COLO829 (cell line): ENCODE measurements at regions not wholly inside any gene's neighbourhood (a gene's known extent, or its start where the extent isn't known, plus 50 kb on each side); places are given as distances from the start of the nearest gene placed in this dataset.
"Not testable (repeated sequence)": the region's sequence is repeated elsewhere in the genome, so short reads cannot be mapped to it uniquely, and the experiment has no call there.

Experiments used
- DNase-seq: peaks from one replicate; pipeline ENCODE4 v3.0.0; 2012; ENCODE audit warnings: low spot score

GRCh38 chr5:142405814-142406395 lies 81.1 kb upstream of the SPRY4 start:
- no peak for DNase-seq

- DNase-seq, result no peak
Observed at GRCh38 chr5:142405023-142405422, 80.2 kb upstream of the SPRY4 start.

GRCh38 chr5:142404046-142404477 lies 79.2 kb upstream of the SPRY4 start:
- no peak for DNase-seq

- DNase-seq, result no peak
Observed at GRCh38 chr5:142403583-142403982, 78.8 kb upstream of the SPRY4 start.

- DNase-seq, result no peak
Observed at GRCh38 chr5:142402752-142403318, 78.0 kb upstream of the SPRY4 start.

GRCh38 chr5:142400415-142400814 lies 75.6 kb upstream of the SPRY4 start:
- no peak for DNase-seq

GRCh38 chr5:142399891-142400290 lies 75.1 kb upstream of the SPRY4 start:
- DNase-seq, result no peak

- no peak for DNase-seq
Observed at GRCh38 chr5:142398730-142399055, 73.9 kb upstream of the SPRY4 start.

GRCh38 chr5:142398011-142398729 lies 73.3 kb upstream of the SPRY4 start:
- not testable (repeated sequence) for DNase-seq

- no peak for DNase-seq
Observed at GRCh38 chr5:142397178-142397577, 72.4 kb upstream of the SPRY4 start.

- no peak for DNase-seq
Observed at GRCh38 chr5:142396436-142397038, 71.7 kb upstream of the SPRY4 start.

GRCh38 chr5:142395334-142395733 lies 70.5 kb upstream of the SPRY4 start:
- DNase-seq, result no peak

GRCh38 chr5:142391058-142391845 lies 66.4 kb upstream of the SPRY4 start:
- DNase-seq, result no peak

GRCh38 chr5:142390334-142390733 lies 65.5 kb upstream of the SPRY4 start:
- DNase-seq, result no peak

GRCh38 chr5:142388696-142389095 lies 63.9 kb upstream of the SPRY4 start:
- no peak for DNase-seq

- DNase-seq, result no peak
Observed at GRCh38 chr5:142387024-142387682, 62.3 kb upstream of the SPRY4 start.

- DNase-seq, result no peak
Observed at GRCh38 chr5:142386137-142387023, 61.6 kb upstream of the SPRY4 start.

- DNase-seq, result no peak
Observed at GRCh38 chr5:142385194-142385593, 60.4 kb upstream of the SPRY4 start.

GRCh38 chr5:142384014-142384413 lies 59.2 kb upstream of the SPRY4 start:
- no peak for DNase-seq

- no peak for DNase-seq
Observed at GRCh38 chr5:142382186-142382585, 57.4 kb upstream of the SPRY4 start.
